ENCODE measurements at regions not wholly inside any gene's neighbourhood (a gene's known extent, or its start where the extent isn't known, plus 50 kb on each side); places are given as distances from the start of the nearest gene placed in this dataset.

- H3K4me1 Mint-ChIP-seq (ENCODE audit: low read depth) = peaks cover 37% of the 10 kb centered on the region
- DNase-seq (ENCODE audit: low spot score, unreplicated experiment) = no peak
- no peaks in the 10 kb centered on the region for H3K9me3 Mint-ChIP-seq (ENCODE audit: low read depth)
- H3K4me3 Mint-ChIP-seq (ENCODE audit: low read depth) = no peak overlapping the region
- H3K27ac Mint-ChIP-seq = no peak overlapping the region
- H3K36me3 Mint-ChIP-seq (ENCODE audit: insufficient read depth) = no peaks in the 10 kb centered on the region
- TF ChIP-seq CTCF (IDR thresholded peaks at IDR 0.05; ENCODE audit: unreplicated experiment) = no peak
- H3K27me3 Mint-ChIP-seq = no peaks in the 10 kb centered on the region
These were observed 143.4 kb upstream of the EEF1E1 start for GRCh38 chr6:8245726-8246125.

- H3K36me3 Mint-ChIP-seq (ENCODE audit: insufficient read depth) = no peaks in the 10 kb centered on the region
- peaks cover 58% of the 10 kb centered on the region for H3K4me1 Mint-ChIP-seq (ENCODE audit: low read depth)
- no peak for DNase-seq (ENCODE audit: low spot score, unreplicated experiment)
- no peak overlapping the region for H3K4me3 Mint-ChIP-seq (ENCODE audit: low read depth)
- peak overlapping the region; percentile 54 for H3K27ac Mint-ChIP-seq
- TF ChIP-seq CTCF (IDR thresholded peaks at IDR 0.05; ENCODE audit: unreplicated experiment) = no peak
- no peaks in the 10 kb centered on the region for H3K27me3 Mint-ChIP-seq
- no peaks in the 10 kb centered on the region for H3K9me3 Mint-ChIP-seq (ENCODE audit: low read depth)
These were observed 141.1 kb upstream of the EEF1E1 start for GRCh38 chr6:8243475-8243874.

DNA sequence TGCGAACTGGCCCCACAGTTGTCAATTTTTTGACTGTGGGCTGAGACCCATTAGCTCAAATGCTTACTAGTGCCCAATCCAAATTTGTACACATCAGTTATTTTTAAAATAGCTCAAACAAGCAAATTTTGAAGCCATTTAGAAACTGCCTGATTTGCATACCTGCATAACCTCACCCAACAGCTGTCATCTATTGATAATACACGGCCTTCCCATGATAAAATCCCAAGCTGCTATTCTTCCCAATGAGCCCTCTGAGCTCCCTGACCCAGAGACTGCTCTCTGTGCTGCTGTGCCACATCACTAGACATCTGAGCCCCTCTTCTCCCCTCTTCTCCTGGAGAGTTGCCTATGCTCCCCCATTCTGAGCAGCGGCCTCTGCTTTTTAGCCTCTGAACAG, 140.5 kb upstream of the EEF1E1 start:
- no peak overlapping the region for H3K4me3 Mint-ChIP-seq (ENCODE audit: low read depth)
- H3K4me1 Mint-ChIP-seq (ENCODE audit: low read depth) = peaks cover 64% of the 10 kb centered on the region

DNA sequence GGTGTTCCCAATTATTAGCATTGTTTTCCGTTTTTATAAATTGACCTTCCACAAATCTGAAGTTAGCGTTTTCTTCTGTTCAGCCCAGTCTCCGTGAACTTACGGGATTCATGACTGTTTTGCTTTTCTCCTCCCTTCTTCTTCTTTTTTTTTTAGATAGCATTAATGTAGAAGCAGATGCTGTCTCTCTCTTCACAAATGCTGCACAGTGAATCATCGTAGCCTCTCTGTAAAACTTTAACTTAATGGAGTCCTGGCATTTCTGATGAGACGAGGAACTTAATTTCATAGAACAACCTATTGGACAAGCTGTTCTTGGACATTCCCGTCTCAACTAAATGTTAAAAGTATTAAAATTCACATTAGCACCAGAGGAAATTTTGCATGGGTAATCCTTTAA, 138.0 kb upstream of the EEF1E1 start:
- no peak for TF ChIP-seq CTCF (IDR thresholded peaks at IDR 0.05; ENCODE audit: unreplicated experiment)
- Mint-ChIP-seq H3K27ac (no peak overlapping the region), H3K36me3 (ENCODE audit: insufficient read depth) (no peaks in the 10 kb centered on the region), H3K4me1 (ENCODE audit: low read depth) (peaks cover 63% of the 10 kb centered on the region), H3K4me3 (ENCODE audit: low read depth) (no peak overlapping the region), H3K9me3 (ENCODE audit: low read depth) (no peaks in the 10 kb centered on the region), H3K27me3 (no peaks in the 10 kb centered on the region)
- DNase-seq (ENCODE audit: low spot score, unreplicated experiment) = no peak

More for the DNA sequence above, 140.5 kb upstream of the EEF1E1 start:
- peak overlapping the region; percentile 54 for H3K27ac Mint-ChIP-seq
- H3K36me3 Mint-ChIP-seq (ENCODE audit: insufficient read depth) = no peaks in the 10 kb centered on the region
- no peaks in the 10 kb centered on the region for H3K27me3 Mint-ChIP-seq
- H3K9me3 Mint-ChIP-seq (ENCODE audit: low read depth) = no peaks in the 10 kb centered on the region
- TF ChIP-seq CTCF (IDR thresholded peaks at IDR 0.05; ENCODE audit: unreplicated experiment) = no peak
- DNase-seq (ENCODE audit: low spot score, unreplicated experiment) = no peak

GRCh38 chr6:8238773-8239683, 136.7 kb upstream of the EEF1E1 start:
- Mint-ChIP-seq H3K36me3 (ENCODE audit: insufficient read depth) (no peaks in the 10 kb centered on the region), H3K27ac (no peak overlapping the region), H3K4me1 (ENCODE audit: low read depth) (peaks cover 66% of the 10 kb centered on the region), H3K27me3 (no peaks in the 10 kb centered on the region), H3K4me3 (ENCODE audit: low read depth) (no peak overlapping the region), H3K9me3 (ENCODE audit: low read depth) (no peaks in the 10 kb centered on the region)
- no peak for DNase-seq (ENCODE audit: low spot score, unreplicated experiment)
- no peak for TF ChIP-seq CTCF (IDR thresholded peaks at IDR 0.05; ENCODE audit: unreplicated experiment)
